OCI-LY7 (cell line): ENCODE measurements at regions not wholly inside any gene's neighbourhood (a gene's known extent, or its start where the extent isn't known, plus 50 kb on each side); places are given as distances from the start of the nearest gene placed in this dataset.
A peak's percentile ranks its signal among the peaks of the same experiment; 100 is the strongest.

Experiments used
- BruUV-seq: library from RNA; stranded (reverse); fragments of 400-500 nt; replicated peaks from 2 replicates; lab custom pipeline; 2021; lab: Mats Ljungman, UMichigan
- CTCF ChIA-PET: fragments of 300-600 bp; sonication (Branson Sonifier 250); formaldehyde crosslinking; loops from one replicate; lab custom pipeline; 2022; ENCODE audit warnings: antibody characterized with exemption; ENCODE audit not compliant: unreplicated experiment; lab: Charles Lee
- POLR2A ChIA-PET: fragments of 300-600 bp; sonication (Branson Sonifier 250); formaldehyde crosslinking; loops from one replicate; lab custom pipeline; 2022; ENCODE audit warnings: antibody characterized with exemption; lab: Charles Lee
- DNase-seq: peaks from one replicate; pipeline ENCODE4 v3.0.0-alpha.2; 2015; ENCODE audit warnings: low spot score
- H2AFZ ChIP-seq: fragments of 200-600 bp; sonication (generic), shearing (Covaris generic); 2 replicates; pipeline ENCODE4 v1.6.1; 2014; ENCODE audit warnings: mild to moderate bottlenecking, antibody characterized with exemption, low read length, moderate library complexity
- H3K27ac ChIP-seq: fragments of 200-600 bp; sonication (generic); 2 replicates; pipeline ENCODE4 v1.5.1; 2014; ENCODE audit warnings: mixed run types, low read depth, mild to moderate bottlenecking, moderate library complexity, low read length, inconsistent platforms; ENCODE audit not compliant: poor library complexity, severe bottlenecking
- H3K36me3 ChIP-seq: fragments of 200-600 bp; sonication (generic); 2 replicates; pipeline ENCODE4 v1.6.1; 2014; ENCODE audit warnings: mild to moderate bottlenecking, antibody characterized with exemption, low read length, moderate library complexity, mixed read lengths; ENCODE audit not compliant: insufficient read depth
- H3K4me1 ChIP-seq: fragments of 200-600 bp; sonication (generic); 2 replicates; pipeline ENCODE4 v1.5.1; 2014; ENCODE audit warnings: mild to moderate bottlenecking, low read length; ENCODE audit not compliant: insufficient read depth, poor library complexity, severe bottlenecking
- H3K4me2 ChIP-seq: fragments of 200-600 bp; sonication (generic); 2 replicates; pipeline ENCODE4 v1.6.1; 2014; ENCODE audit warnings: mild to moderate bottlenecking, low read length
- H3K4me3 ChIP-seq: fragments of 200-600 bp; sonication (generic); 2 replicates; pipeline ENCODE4 v1.5.1; 2014; ENCODE audit warnings: mild to moderate bottlenecking, low read depth, low read length; ENCODE audit not compliant: poor library complexity, severe bottlenecking
- H3K79me2 ChIP-seq: fragments of 200-600 bp; sonication (generic); 2 replicates; pipeline ENCODE4 v1.6.1; 2016; ENCODE audit warnings: low read depth, mild to moderate bottlenecking, low read length, moderate library complexity, mixed read lengths; ENCODE audit not compliant: insufficient read depth
- H3K9me2 ChIP-seq: fragments of 200-600 bp; sonication (generic); 2 replicates; pipeline ENCODE4 v1.6.1; 2016; ENCODE audit warnings: mild to moderate bottlenecking, low read length, mixed read lengths; ENCODE audit not compliant: insufficient read depth
- H3K9me3 ChIP-seq: fragments of 200-600 bp; sonication (generic); 2 replicates; pipeline ENCODE4 v1.6.1; 2014; ENCODE audit warnings: mild to moderate bottlenecking, mixed run types, low read length, mixed read lengths
- H4K20me1 ChIP-seq: fragments of 200-600 bp; sonication (generic); 2 replicates; pipeline ENCODE4 v1.6.1; 2014; ENCODE audit warnings: mild to moderate bottlenecking, antibody characterized with exemption, low read length, moderate library complexity, mixed read lengths; ENCODE audit not compliant: insufficient read depth
- CTCF ChIP-seq: fragments of 200-600 bp; sonication (generic); conservative IDR thresholded peaks from 2 replicates; pipeline ENCODE4 v1.5.1; 2014; ENCODE audit warnings: mild to moderate bottlenecking, antibody characterized with exemption, low read length, moderate library complexity, mixed read lengths
- EZH2phosphoT487 ChIP-seq: fragments of 200-600 bp; sonication (generic); IDR thresholded peaks from 2 replicates; pipeline ENCODE4 v1.6.1; 2018; ENCODE audit warnings: low read depth, borderline replicate concordance, mild to moderate bottlenecking, mixed run types, antibody characterized with exemption, low read length, moderate library complexity, mixed read lengths
- intact Hi-C: fragments of 100-400 bp; cut with micrococcal nuclease; formaldehyde crosslinking; loops from one replicate; pipeline ENCODE4 v1.10.0; 2022; ENCODE audit not compliant: unreplicated experiment

- no peaks in the 10 kb centered on the region for H3K36me3 ChIP-seq
- no peak for TF ChIP-seq EZH2phosphoT487
- peak; percentile 78 for TF ChIP-seq CTCF
- no peaks in the 10 kb centered on the region for H3K9me2 ChIP-seq
- BruUV-seq, result no TSS peak
- no peak overlapping the region for H3K4me2 ChIP-seq
- DNase-seq, result peak; percentile 43
- H3K9me3 ChIP-seq, result no peaks in the 10 kb centered on the region
- H2AFZ ChIP-seq, result no peak overlapping the region
- no peak overlapping the region for H3K4me3 ChIP-seq
- H3K4me1 ChIP-seq, result no peaks in the 10 kb centered on the region
- no peaks in the 10 kb centered on the region for H3K79me2 ChIP-seq
- no peaks in the 10 kb centered on the region for H4K20me1 ChIP-seq
- ChIA-PET CTCF (no interaction called here), POLR2A (interaction anchor here (0.7 kb wide), 1 partner anchor 18 kb away, joined by 4 read pairs; no protein-coding TSS in a partner anchor)
- intact Hi-C loops, result loop anchor here (10.0 kb wide), 1 partner anchor 630 kb away; no protein-coding TSS in a partner anchor
- H3K27ac ChIP-seq, result no peak overlapping the region
Measured at GRCh38 chr18:1914489-1914888, 656.8 kb downstream of the METTL4 start.

GRCh38 chr18:1916869-1917523 lies 654.3 kb downstream of the METTL4 start:
- no peak overlapping the region for H3K4me2 ChIP-seq
- H2AFZ ChIP-seq, result no peak overlapping the region
- no peaks in the 10 kb centered on the region for H3K36me3 ChIP-seq
- H3K27ac ChIP-seq, result no peak overlapping the region
- H3K4me3 ChIP-seq, result no peak overlapping the region
- CTCF ChIA-PET, result no interaction called here
- H3K9me2 ChIP-seq, result no peaks in the 10 kb centered on the region
- intact Hi-C loops, result loop anchor here (10.0 kb wide), 1 partner anchor 628 kb away; no protein-coding TSS in a partner anchor
- H4K20me1 ChIP-seq, result no peaks in the 10 kb centered on the region
- no peak for TF ChIP-seq EZH2phosphoT487
- TF ChIP-seq CTCF, result no peak
- no peak for DNase-seq
- BruUV-seq, result no TSS peak
- POLR2A ChIA-PET, result no interaction called here
- no peaks in the 10 kb centered on the region for H3K9me3 ChIP-seq
- H3K79me2 ChIP-seq, result no peaks in the 10 kb centered on the region
- H3K4me1 ChIP-seq, result no peaks in the 10 kb centered on the region

- Histone ChIP-seq H3K4me1 (no peaks in the 10 kb centered on the region), H3K79me2 (no peaks in the 10 kb centered on the region), H2AFZ (no peak overlapping the region), H3K4me3 (no peak overlapping the region), H3K9me3 (no peaks in the 10 kb centered on the region), H4K20me1 (no peaks in the 10 kb centered on the region), H3K36me3 (no peaks in the 10 kb centered on the region), H3K27ac (no peak overlapping the region), H3K9me2 (no peaks in the 10 kb centered on the region), H3K4me2 (no peak overlapping the region)
- POLR2A ChIA-PET, result no interaction called here
- BruUV-seq, result no TSS peak
- TF ChIP-seq EZH2phosphoT487, result no peak
- TF ChIP-seq CTCF, result no peak
- CTCF ChIA-PET, result no interaction called here
- no peak for DNase-seq
- intact Hi-C loops, result loop anchor here (10.0 kb wide), 1 partner anchor 627 kb away; no protein-coding TSS in a partner anchor
Measured at GRCh38 chr18:1917569-1917968, 653.7 kb downstream of the METTL4 start.
